SJSA1 (cell line): ENCODE measurements at regions not wholly inside any gene's neighbourhood (a gene's known extent, or its start where the extent isn't known, plus 50 kb on each side); places are given as distances from the start of the nearest gene placed in this dataset.
A peak's percentile ranks its signal among the peaks of the same experiment; 100 is the strongest.

Experiments used
- DNase-seq, 2 experiments: peaks; one replicate each; pipeline ENCODE4 v3.0.0-alpha.2; 2015 to 2020; ENCODE audit warnings: low spot score in 2 of 2, low read depth in 1 of 2
- H3K27ac ChIP-seq: fragments of 250-450 bp; sonication (Bioruptor Pico); 2 replicates; pipeline ENCODE4 v1.5.1; 2020; ENCODE audit warnings: mild to moderate bottlenecking, moderate library complexity
- H3K27me3 ChIP-seq: fragments of 250-450 bp; sonication (Bioruptor Pico); replicated peaks from 2 replicates; pipeline ENCODE4 v1.5.1; 2020; ENCODE audit warnings: mild to moderate bottlenecking, moderate library complexity
- H3K36me3 ChIP-seq: fragments of 250-450 bp; sonication (Bioruptor Pico); 2 replicates; pipeline ENCODE4 v1.5.1; 2020; ENCODE audit warnings: mild to moderate bottlenecking
- H3K4me1 ChIP-seq: fragments of 250-450 bp; sonication (Bioruptor Pico); replicated peaks from 2 replicates; pipeline ENCODE4 v1.6.1; 2021; ENCODE audit warnings: mild to moderate bottlenecking
- H3K4me3 ChIP-seq: fragments of 250-450 bp; sonication (Bioruptor Pico); 2 replicates; pipeline ENCODE4 v1.5.1; 2020; ENCODE audit warnings: mild to moderate bottlenecking
- H3K9me3 ChIP-seq: fragments of 250-450 bp; sonication (Bioruptor Pico); replicated peaks from 2 replicates; pipeline ENCODE4 v1.5.1; 2020; ENCODE audit warnings: mild to moderate bottlenecking

DNA sequence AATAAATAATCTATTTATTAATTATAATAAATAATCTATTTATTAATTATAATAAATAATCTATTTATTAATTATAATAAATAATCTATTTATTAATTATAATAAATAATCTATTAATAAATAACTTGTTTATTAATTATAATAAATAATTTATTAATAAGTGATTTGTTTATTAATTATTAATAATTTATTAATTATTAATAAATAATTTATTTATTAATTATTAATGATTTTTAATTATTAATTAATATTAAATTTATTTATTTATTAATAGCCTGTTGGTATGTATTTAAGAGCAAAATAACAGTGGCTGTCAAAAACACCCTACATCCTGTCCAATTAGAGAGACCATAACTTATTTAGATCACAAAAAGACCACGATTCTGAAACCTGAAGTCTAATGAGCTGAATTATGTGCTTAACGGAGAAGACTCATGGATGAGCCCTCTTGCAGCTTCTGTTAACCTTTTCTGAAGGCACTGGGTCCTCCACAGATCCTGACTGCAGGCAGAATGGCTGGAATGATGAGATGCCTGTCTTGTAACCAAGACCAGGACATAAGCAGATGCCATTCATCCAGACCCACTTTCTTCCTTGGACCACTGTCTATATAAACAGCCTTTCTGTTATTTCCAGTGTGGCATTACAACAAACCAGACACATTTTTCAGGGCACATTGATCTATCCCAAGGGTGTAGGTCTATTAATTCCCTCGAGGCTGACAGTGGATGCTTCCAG is 134.2 kb downstream of the SETD4 start:
- Histone ChIP-seq H3K4me3 (no peak overlapping the region), H3K4me1 (peaks cover 13% of the 10 kb centered on the region), H3K9me3 (no peaks in the 10 kb centered on the region), H3K36me3 (no peaks in the 10 kb centered on the region), H3K27ac (no peak overlapping the region), H3K27me3 (no peaks in the 10 kb centered on the region)
- no peak for DNase-seq

DNA sequence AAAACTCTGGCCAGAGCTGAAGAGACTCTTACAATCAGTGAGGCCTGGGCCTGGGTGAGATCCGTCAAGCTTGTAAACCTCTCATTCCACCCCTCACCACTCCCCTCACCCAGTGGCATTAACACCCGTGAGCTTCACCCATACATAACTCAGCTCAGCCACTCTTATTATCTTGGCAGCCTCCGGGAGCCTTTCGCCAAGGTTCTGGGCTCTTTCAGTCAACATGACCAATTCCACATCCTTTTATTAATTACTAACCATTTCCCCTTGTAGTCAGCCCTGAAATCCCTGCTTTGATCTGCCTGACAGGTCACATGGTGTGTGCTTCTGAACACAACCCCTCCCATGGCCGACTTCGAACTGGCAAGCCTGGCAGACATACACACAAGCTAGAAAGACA is 134.8 kb downstream of the SETD4 start:
- H3K4me3 ChIP-seq: no peak overlapping the region
- H3K27me3 ChIP-seq: no peaks in the 10 kb centered on the region
- H3K36me3 ChIP-seq: no peaks in the 10 kb centered on the region
- peaks cover 13% of the 10 kb centered on the region for H3K4me1 ChIP-seq
- no peak overlapping the region for H3K27ac ChIP-seq
- no peaks in the 10 kb centered on the region for H3K9me3 ChIP-seq
- no peak for DNase-seq

DNA sequence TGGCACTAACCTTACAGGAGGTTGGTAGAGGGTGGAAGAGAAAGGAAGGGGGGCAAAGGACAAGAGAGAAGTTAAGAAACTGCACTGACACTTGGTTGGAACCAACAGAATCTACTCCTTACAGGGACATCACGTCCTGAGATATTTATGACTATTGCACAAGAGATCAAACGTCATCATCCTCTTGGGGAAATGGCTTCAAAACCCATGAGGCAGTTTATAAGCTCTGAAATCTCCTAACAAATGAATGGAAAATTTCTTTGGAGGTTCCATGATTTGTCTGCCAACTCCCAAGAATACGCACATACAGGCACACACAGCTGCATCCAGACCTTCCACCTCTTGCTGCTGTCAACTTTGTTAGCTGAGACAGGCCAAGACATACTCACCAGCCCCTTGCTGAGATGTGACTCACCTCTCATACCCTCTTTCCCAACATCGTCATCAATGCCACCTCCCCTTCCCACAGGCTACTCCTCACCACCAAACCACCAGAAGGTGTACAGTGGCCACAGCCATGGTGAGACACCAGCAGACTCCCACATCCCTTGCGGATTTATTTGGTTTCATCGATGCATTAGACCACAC is 135.5 kb downstream of the SETD4 start:
- Histone ChIP-seq H3K4me1 (peaks cover 13% of the 10 kb centered on the region), H3K9me3 (no peaks in the 10 kb centered on the region), H3K36me3 (no peaks in the 10 kb centered on the region), H3K27me3 (no peaks in the 10 kb centered on the region), H3K27ac (no peak overlapping the region), H3K4me3 (no peak overlapping the region)
- DNase-seq: no peak

DNA sequence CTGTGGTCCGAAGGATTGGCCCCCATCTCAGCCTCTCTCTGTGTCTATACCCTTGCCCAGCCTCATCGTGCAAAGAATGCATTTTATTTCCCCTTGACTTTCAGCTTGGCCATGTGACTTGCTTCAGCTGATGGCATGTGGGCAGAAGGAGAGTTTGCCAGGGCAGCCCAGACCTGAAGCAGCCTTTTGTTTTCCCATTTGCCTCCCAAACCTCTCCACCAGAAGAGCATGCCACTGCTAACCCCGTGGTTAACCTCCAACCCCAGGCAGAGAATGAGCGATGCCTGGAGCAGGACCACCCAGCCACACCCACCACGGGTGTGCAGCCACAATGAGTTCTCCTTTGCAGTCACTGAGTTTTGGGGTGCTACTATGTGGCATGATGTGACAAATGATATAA is 136.4 kb downstream of the SETD4 start:
- DNase-seq: no peak
- Histone ChIP-seq H3K4me1 (peaks cover 13% of the 10 kb centered on the region), H3K9me3 (no peaks in the 10 kb centered on the region)

DNA sequence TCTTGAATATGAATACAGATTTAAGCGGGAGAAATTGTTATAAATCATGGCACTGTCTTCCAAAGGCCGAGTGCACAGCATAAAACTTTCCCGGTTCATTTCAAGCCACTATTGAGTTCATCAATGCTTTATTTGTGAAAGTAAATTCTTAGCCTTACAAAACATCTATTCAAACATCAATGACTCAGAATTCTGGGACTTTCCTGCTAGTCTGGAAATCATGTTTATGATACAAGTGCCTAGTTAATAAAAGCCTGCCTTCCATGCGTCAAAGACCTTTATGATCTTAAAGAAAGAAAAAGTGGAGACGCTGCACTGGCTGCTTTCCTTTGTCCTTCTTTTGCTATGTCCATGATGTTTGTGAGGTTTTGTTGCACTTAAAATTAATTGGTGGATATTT is 137.7 kb downstream of the SETD4 start:
- Histone ChIP-seq H3K27ac (no peak overlapping the region), H3K4me3 (no peak overlapping the region), H3K4me1 (peaks cover 13% of the 10 kb centered on the region), H3K27me3 (no peaks in the 10 kb centered on the region), H3K36me3 (no peaks in the 10 kb centered on the region), H3K9me3 (no peaks in the 10 kb centered on the region)
- DNase-seq: peak in 1 of 2 experiments; percentile 27

More for the DNA sequence above, 136.4 kb downstream of the SETD4 start:
- no peak overlapping the region for H3K4me3 ChIP-seq
- no peaks in the 10 kb centered on the region for H3K36me3 ChIP-seq
- no peaks in the 10 kb centered on the region for H3K27me3 ChIP-seq
- no peak overlapping the region for H3K27ac ChIP-seq

DNA sequence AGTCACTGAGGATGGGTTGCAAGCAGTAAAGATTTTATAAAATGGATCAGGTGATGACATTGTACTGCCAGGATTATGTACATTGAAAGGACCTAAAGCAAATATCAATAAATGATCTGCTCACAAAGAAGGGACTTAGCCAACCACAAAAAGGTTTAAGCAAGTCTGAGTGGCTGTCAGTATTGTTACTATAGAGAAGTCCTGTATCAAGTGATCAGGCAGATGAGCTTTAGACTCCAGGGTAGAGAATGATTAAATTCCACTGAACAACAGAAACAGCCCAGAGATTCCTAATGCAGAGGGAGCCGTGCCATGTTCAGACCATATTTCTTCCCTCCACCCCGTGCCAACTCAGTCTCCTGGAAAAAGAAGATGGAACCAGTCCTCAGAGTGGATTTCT is 138.9 kb downstream of the SETD4 start:
- DNase-seq: no peak
- no peaks in the 10 kb centered on the region for H3K9me3 ChIP-seq
- no peaks in the 10 kb centered on the region for H3K36me3 ChIP-seq
- H3K27me3 ChIP-seq: no peaks in the 10 kb centered on the region
- peaks cover 13% of the 10 kb centered on the region for H3K4me1 ChIP-seq
- no peak overlapping the region for H3K4me3 ChIP-seq
- no peak overlapping the region for H3K27ac ChIP-seq

DNA sequence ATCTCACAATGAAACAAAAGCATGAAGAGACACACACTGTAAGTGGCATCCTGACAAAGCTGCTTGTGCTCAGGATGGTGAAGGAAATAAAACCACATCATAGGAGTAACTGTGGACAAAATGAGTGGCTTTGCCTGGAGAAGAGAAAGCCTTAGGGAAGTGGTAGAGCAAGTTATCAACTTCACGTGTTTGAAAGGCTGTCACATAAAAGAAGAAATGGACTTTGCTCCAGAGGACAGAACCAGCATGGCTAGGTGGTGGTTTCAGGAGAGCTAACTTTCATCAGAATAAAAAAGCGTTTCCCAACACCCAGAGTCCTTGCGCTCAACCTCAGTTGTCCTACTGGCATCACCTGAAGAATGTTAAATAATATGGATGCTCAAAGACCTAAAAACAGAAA is 139.9 kb downstream of the SETD4 start:
- H3K36me3 ChIP-seq: no peaks in the 10 kb centered on the region
- H3K9me3 ChIP-seq: peaks cover 3% of the 10 kb centered on the region; the same call in 1 of the 2 replicates
- H3K27me3 ChIP-seq: no peaks in the 10 kb centered on the region
- H3K4me1 ChIP-seq: peaks cover 12% of the 10 kb centered on the region
- H3K27ac ChIP-seq: no peak overlapping the region
- no peak for DNase-seq
- no peak overlapping the region for H3K4me3 ChIP-seq

DNA sequence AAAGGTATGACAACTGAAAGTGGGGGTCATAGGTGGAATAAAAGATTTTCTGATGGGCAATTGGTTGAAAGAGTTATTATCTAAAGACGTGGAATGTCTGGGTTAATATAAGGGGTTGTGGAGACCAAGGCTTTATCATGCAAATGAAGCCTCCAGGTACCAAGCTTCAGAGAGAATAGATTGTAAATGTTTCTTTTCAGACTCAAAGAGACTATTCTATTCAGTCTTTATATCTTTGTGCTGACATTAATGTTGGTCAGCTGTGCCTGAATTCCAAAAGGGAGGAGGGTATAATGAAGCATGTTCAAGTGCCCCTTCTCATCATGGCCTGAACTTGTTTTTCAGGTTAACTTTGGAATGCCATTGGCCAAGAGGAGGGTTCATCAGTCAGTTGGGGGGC is 145.3 kb downstream of the SETD4 start:
- Histone ChIP-seq H3K4me3 (no peak overlapping the region), H3K27me3 (no peaks in the 10 kb centered on the region), H3K36me3 (no peaks in the 10 kb centered on the region), H3K9me3 (peaks cover 3% of the 10 kb centered on the region; the same call in 1 of the 2 replicates), H3K4me1 (no peaks in the 10 kb centered on the region), H3K27ac (no peak overlapping the region)
- DNase-seq: no peak

DNA sequence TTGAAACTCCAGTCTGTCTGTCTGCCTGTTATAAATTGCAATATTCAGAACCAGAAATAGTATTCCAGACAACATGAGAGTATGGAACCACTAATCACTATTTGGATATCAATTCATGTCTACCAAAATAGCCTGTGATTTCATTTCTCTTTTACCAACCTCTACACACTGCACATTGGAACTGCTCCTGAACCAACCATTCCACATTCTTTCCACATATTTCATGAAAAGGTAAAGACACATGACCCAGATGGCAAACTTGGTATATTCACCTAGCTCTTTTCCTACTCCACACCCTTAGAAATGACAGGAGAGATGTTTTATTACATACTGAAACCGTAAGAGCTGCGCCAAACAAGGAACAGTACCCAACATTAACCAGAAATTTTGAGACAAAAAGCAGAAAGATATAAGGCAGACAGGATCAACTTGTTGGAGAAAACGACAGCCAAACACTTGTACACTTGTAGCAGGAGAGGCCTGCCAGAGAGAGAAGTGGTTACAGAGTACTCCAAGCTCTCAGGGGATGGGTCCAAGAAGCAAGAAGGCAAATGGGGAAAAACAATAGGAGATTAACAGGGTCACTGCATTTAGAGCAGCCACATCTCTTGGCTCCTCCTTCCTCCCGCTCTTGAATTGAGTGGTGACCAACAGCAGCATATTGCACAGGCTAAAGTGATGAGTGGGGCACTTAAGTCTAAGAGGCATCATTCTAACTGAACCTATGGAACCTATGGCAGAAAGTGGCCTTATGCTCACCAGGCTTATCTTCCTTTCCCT is 148.7 kb downstream of the SETD4 start:
- Histone ChIP-seq H3K4me3 (no peak overlapping the region), H3K27ac (no peak overlapping the region), H3K4me1 (no peaks in the 10 kb centered on the region; the same call in 1 of the 2 replicates)

DNA sequence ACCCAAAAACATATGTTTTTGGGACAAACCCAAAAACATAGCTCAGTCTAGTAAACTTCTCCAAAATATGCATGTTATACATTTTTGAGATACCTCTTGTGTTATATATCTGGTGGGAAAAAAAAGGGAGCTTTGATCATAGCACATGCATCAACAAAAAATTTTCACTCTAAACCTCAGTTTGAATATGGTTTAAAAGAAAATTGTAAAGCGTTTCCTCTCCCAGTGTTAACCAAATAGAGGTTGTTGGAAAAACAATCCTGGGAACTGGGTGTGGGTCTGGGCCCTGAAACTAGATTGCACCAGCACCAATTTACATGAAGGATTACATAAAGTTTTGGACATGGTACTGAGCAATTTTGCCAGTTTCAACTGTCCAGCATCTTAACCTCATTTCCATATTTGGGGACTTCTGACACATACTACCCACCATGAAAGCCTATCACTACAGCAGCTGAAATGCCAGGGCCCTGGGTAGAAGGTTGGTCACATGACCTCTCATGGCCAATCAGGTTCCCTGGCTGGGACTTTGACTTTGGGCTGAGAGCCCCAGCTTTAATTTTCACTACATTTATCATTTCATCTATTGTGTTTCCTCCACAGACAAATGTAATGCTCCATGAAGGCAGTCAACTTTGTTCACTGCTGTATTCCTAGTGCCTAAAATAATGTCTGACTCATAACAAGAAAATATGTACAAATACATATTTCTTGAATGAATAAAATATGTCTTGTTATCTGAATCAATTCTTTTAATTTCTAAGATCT is 150.7 kb downstream of the SETD4 start:
- Histone ChIP-seq H3K27ac (no peak overlapping the region; the same call in 1 of the 2 replicates), H3K27me3 (no peaks in the 10 kb centered on the region), H3K36me3 (no peaks in the 10 kb centered on the region), H3K9me3 (no peaks in the 10 kb centered on the region), H3K4me1 (no peaks in the 10 kb centered on the region; the same call in 1 of the 2 replicates), H3K4me3 (no peak overlapping the region)
- DNase-seq: peak in 1 of 2 experiments; percentile 32

More for the DNA sequence above, 148.7 kb downstream of the SETD4 start:
- H3K9me3 ChIP-seq: peaks cover 3% of the 10 kb centered on the region; the same call in 1 of the 2 replicates
- H3K27me3 ChIP-seq: no peaks in the 10 kb centered on the region
- DNase-seq: no peak
- H3K36me3 ChIP-seq: no peaks in the 10 kb centered on the region

DNA sequence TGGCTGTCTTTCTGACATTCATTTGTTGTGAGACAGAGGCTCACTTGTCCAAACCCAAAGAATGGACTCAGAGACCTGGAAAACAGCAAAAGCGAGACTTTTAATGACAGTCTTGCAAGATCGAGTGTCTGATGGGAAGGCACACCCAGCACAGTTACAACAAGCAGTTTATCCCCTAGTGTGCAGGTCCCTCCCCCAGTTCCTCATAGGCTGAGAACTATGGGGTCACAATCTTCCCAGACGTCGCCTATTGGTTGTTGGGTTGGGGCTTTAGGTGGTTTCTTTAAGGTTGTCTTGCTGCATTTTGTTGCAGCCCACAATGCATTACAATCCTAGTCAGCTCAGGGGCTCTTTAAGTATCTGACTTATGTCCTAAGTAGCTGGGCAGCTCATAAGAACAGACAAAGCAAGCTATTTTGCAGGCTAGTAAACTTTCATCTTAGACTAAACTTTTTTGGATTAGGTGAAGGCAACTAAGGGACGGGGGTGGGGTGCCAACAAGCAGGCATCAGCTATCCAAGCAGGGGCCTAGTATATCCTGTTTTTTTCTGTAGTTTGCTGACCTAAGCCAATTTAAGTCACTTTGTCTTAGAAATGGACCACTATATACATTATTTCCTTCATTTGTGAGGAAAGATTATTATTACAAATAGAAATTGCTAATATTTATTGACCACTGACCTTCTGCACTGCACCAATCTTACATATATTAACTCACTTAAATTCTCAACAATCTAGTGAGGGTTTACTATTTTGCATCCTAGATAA is 151.8 kb downstream of the SETD4 start:
- no peaks in the 10 kb centered on the region for H3K9me3 ChIP-seq
- no peaks in the 10 kb centered on the region for H3K27me3 ChIP-seq
- H3K4me1 ChIP-seq: no peaks in the 10 kb centered on the region; the same call in 1 of the 2 replicates
- H3K27ac ChIP-seq: no peak overlapping the region
- no peaks in the 10 kb centered on the region for H3K36me3 ChIP-seq
- DNase-seq: no peak
- H3K4me3 ChIP-seq: no peak overlapping the region

DNA sequence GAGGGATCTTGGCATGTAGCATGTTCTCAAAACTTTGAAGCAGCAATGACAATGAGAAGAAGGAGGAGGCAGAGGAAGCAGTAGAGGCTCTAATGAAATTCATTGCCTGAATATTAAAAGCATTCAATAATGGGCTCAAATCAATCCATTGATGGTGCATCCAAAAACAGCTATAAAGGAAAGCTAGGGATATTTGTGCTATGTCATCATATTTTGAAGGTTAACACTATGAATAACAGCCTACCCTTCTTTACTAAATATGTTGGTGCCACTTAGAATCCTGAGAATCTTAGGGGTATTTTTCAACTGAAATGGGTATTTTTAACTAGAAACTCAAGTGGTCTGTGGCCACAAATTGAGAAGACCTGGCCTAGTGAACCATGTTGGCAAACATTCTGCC is 153.7 kb downstream of the SETD4 start:
- no peaks in the 10 kb centered on the region; the same call in 1 of the 2 replicates for H3K4me1 ChIP-seq
- no peaks in the 10 kb centered on the region for H3K27me3 ChIP-seq
- no peaks in the 10 kb centered on the region for H3K9me3 ChIP-seq
- DNase-seq: no peak
- H3K36me3 ChIP-seq: no peaks in the 10 kb centered on the region
- H3K27ac ChIP-seq: no peak overlapping the region
- H3K4me3 ChIP-seq: no peak overlapping the region

DNA sequence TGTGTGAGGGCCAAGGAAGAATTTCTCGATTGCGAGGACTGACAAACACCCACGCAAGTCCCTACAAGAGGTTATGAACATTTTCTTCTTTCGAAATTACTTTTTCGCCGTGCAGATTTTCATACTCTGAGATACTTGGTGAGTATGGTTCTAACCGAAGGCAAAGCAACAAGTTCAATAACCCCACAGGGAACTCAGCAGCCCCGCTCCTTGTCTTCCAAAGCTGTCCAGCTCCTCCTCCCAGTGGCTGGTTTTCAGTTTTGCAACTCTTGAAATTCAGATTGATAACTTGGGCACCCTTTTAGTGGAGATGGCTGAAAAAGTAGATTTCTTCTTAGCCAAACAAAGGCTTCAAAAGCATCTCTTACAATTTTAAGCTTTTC is 154.4 kb downstream of the SETD4 start:
- H3K9me3 ChIP-seq: no peaks in the 10 kb centered on the region
- no peaks in the 10 kb centered on the region for H3K27me3 ChIP-seq
- no peak overlapping the region for H3K27ac ChIP-seq
- no peak for DNase-seq
- no peak overlapping the region for H3K4me3 ChIP-seq
- H3K4me1 ChIP-seq: no peaks in the 10 kb centered on the region; the same call in 1 of the 2 replicates
- H3K36me3 ChIP-seq: no peaks in the 10 kb centered on the region
